HUES48 (cell line): ENCODE measurements at regions not wholly inside any gene's neighbourhood (a gene's known extent, or its start where the extent isn't known, plus 50 kb on each side); places are given as distances from the start of the nearest gene placed in this dataset.
"Not testable (repeated sequence)": the region's sequence is repeated elsewhere in the genome, so short reads cannot be mapped to it uniquely, and the experiment has no call there.

Experiments
- H3K27ac ChIP-seq: one replicate; pipeline ENCODE4 v1.7.0; 2013; ENCODE audit warnings: low read depth, low read length, inconsistent platforms
- H3K27me3 ChIP-seq: 2 replicates; pipeline ENCODE4 v1.6.1; 2013; ENCODE audit warnings: mild to moderate bottlenecking, low read length; ENCODE audit not compliant: control insufficient read depth, insufficient read depth
- H3K36me3 ChIP-seq: 2 replicates; pipeline ENCODE4 v1.6.1; 2013; ENCODE audit warnings: low read length; ENCODE audit not compliant: control insufficient read depth, insufficient read depth
- H3K4me1 ChIP-seq: 2 replicates; pipeline ENCODE4 v1.6.1; 2013; ENCODE audit warnings: mild to moderate bottlenecking, low read length; ENCODE audit not compliant: control insufficient read depth, insufficient read depth
- H3K4me3 ChIP-seq: 2 replicates; pipeline ENCODE4 v1.5.1; 2013; ENCODE audit warnings: mild to moderate bottlenecking, low read depth, low read length
- H3K9ac ChIP-seq: 2 replicates; pipeline ENCODE4 v1.6.1; 2013; ENCODE audit warnings: mild to moderate bottlenecking, low read depth, low read length, moderate library complexity
- H3K9me3 ChIP-seq: 2 replicates; pipeline ENCODE4 v1.6.1; 2013; ENCODE audit warnings: low read length; ENCODE audit not compliant: control insufficient read depth, insufficient read depth

DNA sequence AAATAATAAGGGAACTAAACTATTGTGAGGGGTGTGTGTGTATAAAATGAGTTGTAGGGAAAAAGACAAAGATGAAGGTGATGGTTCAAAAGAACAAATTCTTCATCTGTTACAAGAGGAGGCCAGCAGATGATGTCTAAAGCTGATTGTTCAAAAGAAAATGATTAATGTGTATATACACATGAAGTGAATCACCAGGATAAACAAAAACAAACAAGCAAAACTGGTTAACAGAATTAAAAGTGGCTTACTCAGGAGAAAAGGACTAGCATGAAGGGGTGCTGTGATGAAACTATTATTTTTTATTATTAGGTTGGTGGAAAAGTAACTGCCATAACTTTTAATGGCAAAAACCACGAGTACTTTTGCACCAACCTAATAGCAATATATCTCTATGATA lies 348.4 kb downstream of the BCL11B start:
- Histone ChIP-seq H3K9ac (no peak overlapping the region), H3K27ac (no peak overlapping the region), H3K36me3 (no peaks in the 10 kb centered on the region), H3K9me3 (no peaks in the 10 kb centered on the region), H3K27me3 (no peaks in the 10 kb centered on the region), H3K4me3 (no peak overlapping the region), H3K4me1 (no peaks in the 10 kb centered on the region)

DNA sequence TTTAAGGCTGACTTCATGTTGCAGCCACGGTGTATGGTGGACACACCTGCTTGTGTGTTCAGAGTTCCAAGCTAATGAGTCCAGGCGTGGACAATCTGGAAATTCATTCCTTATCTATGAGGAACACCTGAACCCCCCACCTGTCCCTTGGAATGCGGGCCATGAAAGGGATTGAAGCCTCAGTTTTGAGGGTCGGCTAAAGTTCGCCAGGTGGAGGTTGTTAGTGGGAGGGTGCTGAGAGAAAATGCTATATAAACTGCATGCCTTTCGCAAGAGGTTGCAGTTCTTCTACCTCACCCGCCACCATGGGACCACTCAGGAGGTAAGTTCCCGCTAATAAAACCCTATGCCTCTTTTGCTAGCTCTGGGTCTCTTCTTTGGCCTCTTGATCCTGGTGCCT lies 348.0 kb downstream of the BCL11B start:
- H3K9ac ChIP-seq = no peak overlapping the region
- no peaks in the 10 kb centered on the region for H3K27me3 ChIP-seq
- H3K4me3 ChIP-seq = no peak overlapping the region
- H3K9me3 ChIP-seq = no peaks in the 10 kb centered on the region
- H3K27ac ChIP-seq = no peak overlapping the region
- H3K4me1 ChIP-seq = no peaks in the 10 kb centered on the region
- no peaks in the 10 kb centered on the region for H3K36me3 ChIP-seq

DNA sequence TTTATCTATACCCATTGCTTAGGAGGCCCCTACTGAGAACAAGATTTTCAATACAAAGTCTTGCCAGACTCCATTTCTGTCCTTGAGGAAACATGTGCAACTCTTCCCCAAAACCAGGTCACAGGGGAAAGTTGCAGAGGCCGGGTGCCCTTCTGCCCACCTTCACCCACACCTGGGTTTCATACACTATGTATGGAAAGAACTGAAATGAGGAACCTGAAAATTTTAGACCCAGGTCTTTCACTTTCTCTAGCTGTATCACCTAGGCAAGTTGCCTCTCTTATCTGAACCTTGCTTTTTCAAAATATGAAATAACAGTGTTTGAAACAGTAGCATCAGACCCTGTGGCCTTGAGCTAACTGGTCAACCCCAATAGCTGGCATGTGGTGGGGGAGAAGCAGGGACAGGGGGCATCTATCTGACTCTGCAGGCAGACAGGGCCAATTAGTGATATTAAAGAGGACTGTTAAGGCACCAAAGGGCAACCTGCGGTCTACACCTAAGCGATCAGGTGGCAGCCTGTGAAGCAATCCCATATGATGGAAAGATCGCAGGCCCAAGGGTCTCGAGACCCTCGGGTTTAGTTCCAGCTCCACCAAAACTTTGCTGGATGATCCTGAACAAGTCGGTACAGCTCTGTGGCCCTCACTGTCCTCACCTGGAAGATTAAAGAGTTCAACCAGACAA lies 346.5 kb downstream of the BCL11B start:
- H3K9ac ChIP-seq = no peak overlapping the region
- no peaks in the 10 kb centered on the region for H3K4me1 ChIP-seq
- H3K9me3 ChIP-seq = no peaks in the 10 kb centered on the region
- no peaks in the 10 kb centered on the region for H3K27me3 ChIP-seq
- H3K4me3 ChIP-seq = no peak overlapping the region
- no peak overlapping the region for H3K27ac ChIP-seq
- no peaks in the 10 kb centered on the region for H3K36me3 ChIP-seq

DNA sequence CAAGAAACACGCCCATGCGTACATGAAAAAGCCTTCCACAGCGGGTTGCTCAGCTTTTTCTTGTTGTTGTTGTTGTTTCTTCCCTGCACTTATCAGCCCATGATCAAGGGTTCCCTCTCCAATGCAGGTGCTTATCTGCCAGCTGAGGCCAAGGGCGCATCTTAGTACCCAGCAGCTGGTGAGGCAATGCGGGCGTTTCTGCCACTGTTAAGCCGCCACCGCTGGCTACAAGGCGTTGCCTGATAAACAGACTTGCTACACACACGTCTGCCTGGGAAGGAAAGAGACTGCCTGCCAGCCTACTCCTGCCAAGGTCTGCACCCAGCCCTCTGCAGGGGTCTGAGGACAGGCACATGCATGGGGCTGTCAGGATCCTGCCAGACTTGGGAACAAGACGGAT lies 345.9 kb downstream of the BCL11B start:
- H3K4me3 ChIP-seq = no peak overlapping the region
- no peaks in the 10 kb centered on the region for H3K9me3 ChIP-seq
- H3K27me3 ChIP-seq = no peaks in the 10 kb centered on the region
- H3K4me1 ChIP-seq = no peaks in the 10 kb centered on the region
- H3K9ac ChIP-seq = no peak overlapping the region
- no peak overlapping the region for H3K27ac ChIP-seq
- H3K36me3 ChIP-seq = no peaks in the 10 kb centered on the region

DNA sequence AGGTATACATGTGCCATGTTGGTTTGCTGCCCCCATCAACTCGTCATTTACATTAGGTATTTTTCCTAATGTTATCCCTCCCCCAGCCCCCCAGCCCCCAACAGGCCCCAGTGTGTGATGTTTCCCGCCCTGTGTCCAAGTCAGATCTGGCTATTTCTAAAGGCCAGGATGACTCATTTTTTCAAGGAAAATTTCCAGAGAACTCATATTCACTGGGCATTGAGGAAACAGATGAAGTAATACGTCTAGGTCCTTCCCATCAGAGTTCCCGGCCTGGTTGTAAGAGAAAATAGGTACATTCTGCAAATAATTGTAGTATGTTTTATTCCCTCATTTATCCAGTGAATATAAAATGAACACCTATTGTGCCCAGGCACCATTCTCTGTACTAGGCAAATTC lies 345.2 kb downstream of the BCL11B start:
- Histone ChIP-seq H3K4me3 (no peak overlapping the region), H3K9ac (no peak overlapping the region), H3K27me3 (no peaks in the 10 kb centered on the region), H3K9me3 (no peaks in the 10 kb centered on the region), H3K36me3 (no peaks in the 10 kb centered on the region), H3K27ac (no peak overlapping the region), H3K4me1 (no peaks in the 10 kb centered on the region)

DNA sequence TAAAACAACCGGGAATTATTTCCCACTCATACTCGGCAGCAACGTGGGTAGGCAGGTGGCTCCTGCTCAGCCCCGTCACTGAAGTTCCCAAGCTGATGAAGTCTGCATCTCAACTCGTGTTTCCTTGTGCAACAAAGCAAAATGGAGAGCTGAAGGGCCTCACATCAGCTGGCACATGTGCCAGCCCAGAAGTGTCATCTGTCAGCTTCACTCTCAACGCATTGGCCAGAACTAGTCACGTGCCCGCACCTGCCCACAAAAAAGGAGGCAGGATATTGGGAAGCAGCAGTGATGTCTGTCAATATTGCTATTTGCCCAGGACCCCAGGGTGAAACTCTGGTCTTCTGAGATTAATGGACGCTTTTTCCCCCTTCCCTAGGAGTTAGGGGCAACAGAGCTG lies 344.0 kb downstream of the BCL11B start:
- no peaks in the 10 kb centered on the region for H3K9me3 ChIP-seq
- no peak overlapping the region for H3K9ac ChIP-seq
- H3K4me3 ChIP-seq = no peak overlapping the region

DNA sequence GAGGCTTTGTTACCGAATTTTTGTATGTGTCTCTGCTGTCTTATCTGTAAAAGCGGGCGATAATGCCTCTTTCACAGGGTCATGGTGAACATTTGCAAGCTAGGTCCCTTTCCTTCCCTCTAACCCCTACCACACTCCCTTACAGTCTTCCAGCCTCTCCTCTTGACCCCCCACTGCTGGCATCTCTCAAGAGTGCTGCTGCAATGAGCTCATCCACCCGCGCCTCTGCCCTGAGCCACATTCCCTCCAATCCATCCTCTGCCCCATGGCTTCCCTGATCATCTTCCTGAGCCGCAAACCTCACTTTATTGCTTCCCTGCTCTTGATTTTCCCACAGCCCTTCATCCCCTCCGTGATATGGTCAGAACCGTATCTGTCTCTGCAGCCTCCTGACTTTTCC lies 343.6 kb downstream of the BCL11B start:
- Histone ChIP-seq H3K27me3 (no peaks in the 10 kb centered on the region), H3K9ac (no peak overlapping the region), H3K9me3 (no peaks in the 10 kb centered on the region), H3K36me3 (no peaks in the 10 kb centered on the region), H3K4me3 (no peak overlapping the region), H3K4me1 (no peaks in the 10 kb centered on the region), H3K27ac (no peak overlapping the region)

More for the DNA sequence above, 344.0 kb downstream of the BCL11B start:
- no peaks in the 10 kb centered on the region for H3K27me3 ChIP-seq
- no peak overlapping the region for H3K27ac ChIP-seq
- no peaks in the 10 kb centered on the region for H3K4me1 ChIP-seq
- no peaks in the 10 kb centered on the region for H3K36me3 ChIP-seq

DNA sequence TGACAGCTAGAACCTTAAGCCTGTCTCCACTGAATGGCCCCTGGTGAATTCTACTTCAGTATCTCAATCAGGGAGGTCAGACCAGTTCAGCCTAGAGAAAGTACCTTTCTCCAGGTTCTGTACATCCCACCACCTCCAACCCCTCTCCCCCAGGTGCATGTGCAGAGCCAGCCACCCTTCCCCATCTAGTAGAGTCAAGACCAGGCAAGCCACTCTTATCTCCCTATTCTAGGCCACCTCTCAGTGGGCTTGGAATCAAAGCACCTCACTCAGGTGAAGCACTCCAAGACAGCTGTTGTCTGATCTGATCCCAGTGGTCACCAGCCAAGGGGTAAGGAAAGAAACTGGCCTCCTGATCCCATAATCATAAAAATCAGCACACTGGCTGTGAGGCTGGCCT lies 340.9 kb downstream of the BCL11B start:
- Histone ChIP-seq H3K9ac (no peak overlapping the region), H3K9me3 (no peaks in the 10 kb centered on the region), H3K36me3 (no peaks in the 10 kb centered on the region), H3K4me1 (no peaks in the 10 kb centered on the region), H3K4me3 (no peak overlapping the region), H3K27me3 (no peaks in the 10 kb centered on the region), H3K27ac (no peak overlapping the region)

DNA sequence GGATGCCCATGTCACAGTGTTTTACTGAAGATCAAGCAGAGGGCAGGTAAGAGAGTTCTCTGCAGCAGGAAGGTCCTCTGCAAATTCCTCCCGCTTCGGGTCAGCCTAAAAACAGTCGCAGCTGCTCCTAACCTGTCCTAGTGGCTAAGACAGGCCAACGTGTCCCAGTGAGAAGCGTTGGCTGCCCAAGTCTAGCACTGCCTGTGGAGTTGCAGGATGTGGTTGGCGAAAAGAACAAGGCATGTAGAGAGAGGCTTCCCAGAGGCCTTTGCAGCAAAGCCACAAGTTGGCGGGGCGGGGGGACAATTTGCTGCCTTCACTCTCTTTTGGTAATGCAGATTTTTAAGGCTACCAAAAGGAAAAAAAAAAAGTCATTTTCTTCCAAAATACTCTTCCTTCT lies 340.1 kb downstream of the BCL11B start:
- Histone ChIP-seq H3K27me3 (no peaks in the 10 kb centered on the region), H3K4me1 (no peaks in the 10 kb centered on the region), H3K9ac (no peak overlapping the region), H3K9me3 (no peaks in the 10 kb centered on the region), H3K36me3 (no peaks in the 10 kb centered on the region), H3K27ac (no peak overlapping the region), H3K4me3 (no peak overlapping the region)

DNA sequence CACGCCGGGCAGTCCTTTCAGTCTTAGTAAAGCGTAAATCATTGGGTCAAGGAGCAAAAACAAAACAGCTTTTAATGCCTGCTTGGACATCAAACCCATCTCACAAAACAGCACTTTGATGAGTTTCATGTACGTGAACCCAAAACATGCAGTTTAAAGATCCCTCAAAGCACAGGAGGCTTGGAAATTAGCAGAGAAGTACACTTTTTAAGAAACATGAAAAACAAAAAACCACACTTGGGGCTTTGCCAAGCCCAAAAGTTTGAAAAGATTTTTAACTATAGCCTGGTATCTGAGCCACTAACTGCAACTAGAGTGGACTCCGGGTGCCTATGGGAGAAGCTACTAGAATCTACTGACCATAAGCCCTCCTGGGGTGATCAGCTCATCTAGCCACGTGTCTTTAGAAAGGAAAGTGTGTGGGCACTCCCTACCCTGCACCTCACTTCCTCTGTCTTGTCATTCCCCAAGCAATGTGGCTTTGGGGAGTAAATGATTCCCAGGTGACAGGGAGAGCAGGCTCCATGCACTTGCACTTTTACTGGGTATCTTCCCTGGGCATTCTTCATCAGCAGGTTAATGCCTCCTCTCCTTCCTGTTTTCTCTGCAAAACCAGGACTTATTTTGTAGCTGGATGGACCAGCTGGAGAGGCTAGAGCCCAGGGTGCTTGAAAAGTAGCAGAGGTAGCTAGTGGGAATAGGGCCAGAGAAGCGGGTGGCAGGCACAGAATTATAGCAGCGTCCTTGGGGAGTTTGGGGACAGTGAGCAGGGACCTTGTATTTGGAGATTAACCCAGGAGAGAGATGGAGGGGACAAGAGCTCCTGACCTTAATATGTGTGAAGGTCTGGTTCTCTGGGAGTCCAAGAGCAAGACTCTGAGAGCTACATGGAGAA lies 339.3 kb downstream of the BCL11B start:
- Histone ChIP-seq H3K36me3 (no peaks in the 10 kb centered on the region), H3K27me3 (no peaks in the 10 kb centered on the region), H3K9me3 (no peaks in the 10 kb centered on the region), H3K9ac (no peak overlapping the region), H3K27ac (no peak overlapping the region), H3K4me3 (no peak overlapping the region), H3K4me1 (no peaks in the 10 kb centered on the region)

DNA sequence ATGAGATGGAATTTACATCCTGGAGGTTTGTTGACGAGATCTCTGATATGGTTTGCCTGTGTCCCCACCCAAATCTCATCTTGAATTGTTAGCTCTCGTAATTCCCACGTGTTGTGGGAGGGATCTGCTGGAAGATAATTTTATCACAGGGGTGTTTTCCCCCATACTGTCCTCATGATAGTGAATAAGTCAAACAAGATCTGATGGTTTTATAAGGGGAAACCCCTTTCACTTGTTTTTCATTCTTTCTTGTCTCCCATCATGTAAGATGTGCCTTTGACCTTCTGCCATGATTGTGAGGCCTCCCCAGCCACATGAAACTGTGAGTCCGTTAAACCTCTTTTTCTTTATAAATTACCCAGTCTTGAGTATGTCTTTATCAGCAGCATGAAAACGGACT lies 337.4 kb downstream of the BCL11B start:
- not testable (repeated sequence) for H3K36me3 ChIP-seq, H3K27ac ChIP-seq, H3K9ac ChIP-seq, H3K27me3 ChIP-seq, H3K4me3 ChIP-seq, H3K4me1 ChIP-seq, H3K9me3 ChIP-seq
